ENCODE measurements at regions not wholly inside any gene's neighbourhood (a gene's known extent, or its start where the extent isn't known, plus 50 kb on each side); places are given as distances from the start of the nearest gene placed in this dataset.
A peak's percentile ranks its signal among the peaks of the same experiment; 100 is the strongest.
"Not testable (repeated sequence)": the region's sequence is repeated elsewhere in the genome, so short reads cannot be mapped to it uniquely, and the experiment has no call there.

DNA sequence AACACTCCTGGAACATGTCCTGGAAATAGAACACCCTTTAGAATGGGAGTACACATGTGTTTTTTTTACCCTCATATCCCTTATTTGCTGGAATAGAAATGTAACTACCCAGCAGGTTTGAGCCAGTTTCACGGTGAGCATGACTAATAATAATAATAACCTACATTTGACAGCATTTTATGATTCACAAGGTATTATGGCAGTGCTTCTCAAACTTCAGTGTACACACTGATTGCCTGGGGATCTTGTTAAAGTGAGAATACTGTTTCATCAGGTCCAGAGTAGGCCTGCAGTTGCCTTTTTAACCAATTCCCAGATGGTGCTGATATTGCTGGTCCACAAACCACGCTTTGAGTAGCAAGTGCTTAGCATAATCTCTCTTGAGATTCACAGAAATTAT is 63.9 kb downstream of the NFKBIZ start:
- no peak for DNase-seq (ENCODE audit: low read depth)

DNA sequence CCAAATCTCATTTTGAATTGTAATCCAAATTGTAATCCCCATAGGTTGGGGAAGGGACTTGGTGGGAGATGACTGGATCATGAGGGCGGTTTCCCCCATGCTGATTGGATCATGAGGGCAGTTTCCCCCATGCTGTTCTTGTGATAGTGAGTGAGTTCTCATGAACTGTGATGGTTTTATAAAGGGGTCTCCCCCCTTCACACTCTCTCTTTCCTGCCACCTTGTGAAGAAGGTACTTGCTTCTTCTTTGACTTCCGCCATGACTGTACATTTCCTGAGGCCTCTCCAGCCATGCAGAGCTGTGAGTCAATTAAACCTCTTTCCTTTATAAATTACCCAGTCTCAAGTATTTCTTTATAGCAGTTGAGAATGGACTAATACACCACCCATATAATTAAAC is 68.4 kb downstream of the NFKBIZ start:
- DNase-seq (ENCODE audit: low read depth), result not testable (repeated sequence)

DNA sequence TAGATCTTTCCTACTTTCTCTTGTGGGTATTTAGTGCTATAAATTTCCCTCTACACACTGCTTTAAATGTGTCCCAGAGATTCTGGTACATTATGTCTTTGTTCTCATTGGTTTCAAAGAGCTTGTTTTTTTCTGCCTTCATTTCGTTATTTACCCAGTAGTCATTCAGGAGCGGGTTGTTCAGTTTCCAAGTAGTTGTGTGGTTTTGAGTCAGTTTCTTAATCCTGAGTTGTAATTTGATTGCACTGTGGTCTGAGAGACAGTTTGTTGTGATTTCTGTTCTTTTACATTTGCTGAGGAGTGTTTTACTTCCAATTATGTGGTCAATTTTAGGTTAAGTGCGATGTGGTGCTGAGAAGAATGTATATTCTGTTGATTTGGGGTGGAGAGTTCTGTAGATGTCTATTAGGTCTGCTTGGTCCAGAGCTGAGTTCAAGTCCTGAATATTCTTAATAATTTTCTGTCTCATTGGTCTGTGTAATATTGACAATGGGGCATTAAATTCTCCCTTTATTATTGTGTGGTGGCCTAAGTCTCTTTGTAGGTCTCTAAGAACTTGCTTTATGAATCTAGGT is 72.9 kb downstream of the NFKBIZ start:
- DNase-seq (ENCODE audit: low read depth), result not testable (repeated sequence)

DNA sequence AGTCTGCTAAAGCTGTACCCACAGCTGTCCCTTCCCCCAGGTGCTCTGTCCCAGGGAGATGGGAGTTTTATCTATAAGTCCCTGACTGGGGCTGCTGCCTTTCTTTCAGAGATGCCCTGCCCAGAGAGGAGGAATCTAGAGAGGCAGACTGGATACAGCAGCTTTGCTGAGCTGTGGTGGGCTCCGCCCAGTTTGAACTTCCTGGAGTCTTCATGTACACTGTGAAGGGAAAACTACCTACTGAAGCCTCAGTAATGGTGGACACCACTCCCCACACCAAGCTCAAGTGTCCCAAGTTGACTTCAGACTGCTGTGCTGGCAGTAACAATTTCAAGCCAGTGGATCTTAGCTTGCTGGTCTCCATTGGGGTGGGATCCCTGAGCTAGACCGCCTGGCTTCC is 75.3 kb downstream of the NFKBIZ start:
- not testable (repeated sequence) for DNase-seq (ENCODE audit: low read depth)

DNA sequence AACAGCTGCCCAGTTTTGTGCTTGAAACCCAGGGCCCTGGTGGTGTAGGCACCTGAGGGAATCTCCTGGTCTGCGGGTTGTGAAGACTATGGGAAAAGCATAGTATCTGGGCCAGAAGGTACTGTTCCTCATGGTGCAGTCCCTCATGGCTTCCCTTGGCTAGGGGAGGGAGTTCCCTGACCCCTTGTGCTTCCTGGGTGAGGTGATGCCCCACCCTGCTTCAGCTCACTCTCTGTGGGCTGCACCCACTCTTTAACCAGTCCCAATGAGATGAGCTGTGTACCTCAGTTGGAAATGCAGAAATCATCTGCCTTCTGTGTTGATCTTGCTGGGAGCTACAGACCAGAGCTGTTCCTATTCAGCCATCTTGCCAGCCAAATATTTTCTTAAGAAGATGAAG is 75.8 kb downstream of the NFKBIZ start:
- not testable (repeated sequence) for DNase-seq (ENCODE audit: low read depth)

DNA sequence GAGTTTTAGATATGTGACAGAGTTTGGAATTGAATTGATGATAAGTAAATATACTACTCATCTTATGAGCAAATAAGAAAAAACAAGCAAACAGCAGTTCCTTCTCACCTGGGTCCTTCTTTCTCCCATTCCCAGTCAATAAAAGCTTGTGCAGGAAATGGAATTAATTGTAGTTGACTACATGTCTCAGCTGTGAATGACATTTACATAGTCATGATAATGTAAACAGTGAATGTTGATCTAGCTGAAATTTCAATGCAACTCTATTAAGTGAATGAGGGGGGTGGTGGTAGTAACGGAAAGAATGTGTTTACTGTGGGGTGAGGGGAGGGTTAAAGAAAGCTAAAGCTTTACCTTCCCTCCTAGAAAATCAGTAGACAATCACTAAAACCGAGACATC is 76.2 kb downstream of the NFKBIZ start:
- no peak for DNase-seq (ENCODE audit: low read depth)

DNA sequence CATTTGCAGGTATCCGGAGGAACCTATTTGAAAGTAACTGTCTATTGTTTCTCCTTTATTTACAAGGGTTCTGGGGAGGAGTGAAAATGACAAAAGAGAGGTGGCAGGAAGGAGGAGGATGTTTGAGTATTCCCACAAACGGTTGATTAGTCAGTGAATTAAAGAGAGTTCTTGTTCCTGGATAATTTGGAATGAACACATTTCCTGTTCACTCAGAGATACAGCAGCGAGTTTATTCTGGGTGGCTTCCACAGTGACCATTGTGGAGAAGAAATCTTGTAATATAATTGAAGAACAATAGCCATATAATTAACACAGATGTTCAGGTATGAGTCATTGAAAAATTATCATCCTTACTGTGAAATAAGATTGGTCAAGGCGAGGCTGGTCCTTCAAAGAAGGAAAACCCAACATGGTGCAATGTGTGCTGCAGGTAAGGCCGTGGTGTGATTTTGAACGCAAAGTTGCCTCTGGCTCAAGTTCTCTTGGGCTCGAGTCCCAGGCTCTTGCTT is 77.3 kb downstream of the NFKBIZ start:
- no peak for DNase-seq (ENCODE audit: low read depth)

DNA sequence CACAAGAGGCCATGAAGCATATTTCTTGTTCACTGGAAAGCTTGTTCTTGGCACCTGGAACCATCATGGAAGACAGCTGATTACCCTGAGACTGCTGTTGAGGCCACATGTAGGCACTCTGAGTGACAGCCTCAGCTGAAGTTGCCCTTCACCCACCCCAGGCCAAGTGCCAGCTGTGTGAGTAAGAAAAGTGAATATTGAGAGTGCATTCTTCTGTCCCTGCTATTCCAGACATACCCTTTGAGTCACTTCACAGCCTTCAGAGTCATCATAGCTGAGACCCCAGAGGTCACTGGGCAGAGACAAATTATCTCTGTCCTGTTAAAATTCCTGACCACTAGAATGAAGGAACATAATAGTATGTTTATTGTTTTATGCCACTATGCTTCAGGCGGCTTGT is 79.6 kb downstream of the NFKBIZ start:
- no peak for DNase-seq (ENCODE audit: low read depth)

DNA sequence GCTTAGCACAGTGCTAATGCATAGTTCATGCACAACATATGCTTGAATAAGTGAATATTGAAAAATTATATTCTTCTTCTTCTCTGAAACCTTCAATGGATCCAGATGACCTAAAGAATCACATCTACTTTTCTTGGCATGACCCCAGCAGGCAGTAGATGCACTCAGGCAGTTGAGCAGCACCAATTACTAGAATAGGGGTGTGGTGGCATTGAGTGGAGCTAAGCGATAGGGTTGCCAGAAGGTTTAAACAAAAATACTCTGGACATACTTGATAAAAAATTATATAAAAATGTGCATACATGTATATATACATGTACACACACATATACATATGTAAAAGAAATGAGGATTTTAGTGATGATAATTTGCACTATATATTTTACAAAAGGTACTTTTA is 81.8 kb downstream of the NFKBIZ start:
- DNase-seq (ENCODE audit: low read depth), result no peak

DNA sequence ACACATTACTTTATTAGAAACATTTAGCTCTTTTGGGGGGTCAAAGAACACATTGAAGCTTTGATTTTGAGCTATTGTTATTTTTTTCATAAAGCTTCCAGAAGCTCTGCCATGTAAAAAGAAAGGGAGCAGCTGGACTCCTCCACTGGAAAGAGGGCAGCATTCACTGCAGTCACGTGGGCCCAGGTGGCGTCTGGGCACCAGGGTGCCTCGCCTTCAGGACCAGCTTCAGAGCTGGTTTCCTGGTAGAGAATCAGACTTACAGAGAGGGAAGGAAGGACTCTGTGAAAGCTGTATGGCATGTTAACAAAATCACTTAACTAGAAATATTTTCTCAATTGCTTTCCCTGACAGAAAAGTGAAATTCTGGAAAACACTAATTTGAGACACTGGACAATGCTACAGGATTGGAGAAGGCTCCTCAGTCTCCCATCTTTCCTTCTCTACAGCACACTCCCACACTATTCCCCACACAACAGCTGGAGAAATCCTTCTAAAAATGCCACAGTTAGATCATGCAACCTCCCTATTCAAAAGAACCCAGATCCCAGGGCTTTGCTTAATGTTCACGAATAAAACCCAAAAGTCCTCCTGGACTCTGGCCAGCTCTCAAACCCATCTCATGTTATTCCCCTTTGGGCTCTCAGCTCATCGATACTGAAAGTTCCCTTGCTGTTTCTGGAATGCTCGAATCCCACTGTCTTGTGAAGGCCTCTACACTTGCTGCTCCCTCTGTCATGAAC is 83.2 kb downstream of the NFKBIZ start:
- DNase-seq (ENCODE audit: low read depth), result no peak

DNA sequence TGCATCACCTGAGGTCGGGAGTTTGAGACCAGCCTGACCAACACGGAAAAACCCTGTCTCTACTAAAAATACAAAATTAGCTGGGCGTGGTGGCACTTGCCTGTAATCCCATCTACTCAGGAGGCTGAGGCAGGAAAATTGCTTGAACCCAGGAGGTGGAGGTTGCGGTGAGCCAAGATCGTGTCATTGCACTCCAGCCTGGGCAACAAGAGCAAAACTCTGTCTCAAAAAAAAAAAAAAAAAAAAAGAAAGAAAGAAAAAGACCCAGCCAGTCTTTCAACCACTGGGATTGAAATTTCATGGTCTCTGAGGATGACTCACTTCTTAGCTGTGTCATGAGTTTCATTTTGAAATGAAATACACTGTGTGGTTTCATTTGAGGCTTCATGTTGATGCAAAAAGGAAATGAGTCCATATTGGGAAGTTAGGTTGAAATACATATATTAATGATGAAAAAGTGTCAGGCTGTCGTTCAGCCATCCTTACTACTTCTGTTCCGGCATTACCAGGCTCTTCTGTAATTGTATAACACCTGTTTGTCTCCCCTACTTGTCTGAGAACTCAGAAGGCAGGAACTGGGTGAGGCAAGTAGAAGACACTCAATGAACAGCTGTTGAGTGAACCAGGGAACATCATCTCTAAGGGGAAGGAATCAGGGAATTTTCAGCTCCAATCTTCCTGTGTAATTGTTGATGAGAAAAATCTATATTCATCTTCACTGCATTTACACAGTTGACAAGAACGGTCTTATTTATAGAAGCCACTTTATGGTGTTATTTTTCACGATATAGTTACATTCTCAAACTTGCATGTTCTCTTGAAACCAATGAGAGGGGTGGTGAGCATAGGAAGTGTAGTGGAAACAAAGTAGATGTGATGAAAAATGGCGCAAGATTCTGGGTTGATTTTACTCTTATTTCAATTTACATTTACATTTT is 87.4 kb downstream of the NFKBIZ start:
- peak; percentile 6 for DNase-seq (ENCODE audit: low read depth)

DNA sequence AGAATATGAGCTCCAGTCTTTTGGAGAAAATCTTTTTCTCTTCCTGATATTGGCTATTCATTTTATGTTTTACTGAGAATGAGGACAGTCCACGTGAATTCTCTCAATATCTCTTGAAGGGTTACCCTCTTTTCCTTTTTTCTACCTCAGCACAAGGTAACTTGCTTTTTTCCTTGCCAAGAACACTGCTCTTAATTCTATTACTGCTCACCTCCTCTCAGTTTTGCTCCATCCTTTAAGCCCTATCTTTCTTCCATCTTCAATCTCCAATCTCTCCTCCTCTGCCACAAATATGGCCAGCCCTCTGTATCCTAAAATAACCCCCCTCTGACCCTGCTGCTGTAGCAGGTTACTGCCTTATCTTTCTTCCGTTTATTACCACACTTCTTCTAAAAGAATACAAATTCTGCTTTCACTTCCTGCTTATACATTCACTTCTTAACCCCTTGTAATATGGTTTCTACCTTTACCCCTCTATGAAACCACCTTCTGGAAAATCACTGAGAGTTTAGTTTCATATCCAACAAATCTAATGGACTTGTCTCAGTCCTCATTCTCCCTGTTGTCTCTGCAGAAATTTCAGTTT is 89.0 kb downstream of the NFKBIZ start:
- no peak for DNase-seq (ENCODE audit: low read depth)

DNA sequence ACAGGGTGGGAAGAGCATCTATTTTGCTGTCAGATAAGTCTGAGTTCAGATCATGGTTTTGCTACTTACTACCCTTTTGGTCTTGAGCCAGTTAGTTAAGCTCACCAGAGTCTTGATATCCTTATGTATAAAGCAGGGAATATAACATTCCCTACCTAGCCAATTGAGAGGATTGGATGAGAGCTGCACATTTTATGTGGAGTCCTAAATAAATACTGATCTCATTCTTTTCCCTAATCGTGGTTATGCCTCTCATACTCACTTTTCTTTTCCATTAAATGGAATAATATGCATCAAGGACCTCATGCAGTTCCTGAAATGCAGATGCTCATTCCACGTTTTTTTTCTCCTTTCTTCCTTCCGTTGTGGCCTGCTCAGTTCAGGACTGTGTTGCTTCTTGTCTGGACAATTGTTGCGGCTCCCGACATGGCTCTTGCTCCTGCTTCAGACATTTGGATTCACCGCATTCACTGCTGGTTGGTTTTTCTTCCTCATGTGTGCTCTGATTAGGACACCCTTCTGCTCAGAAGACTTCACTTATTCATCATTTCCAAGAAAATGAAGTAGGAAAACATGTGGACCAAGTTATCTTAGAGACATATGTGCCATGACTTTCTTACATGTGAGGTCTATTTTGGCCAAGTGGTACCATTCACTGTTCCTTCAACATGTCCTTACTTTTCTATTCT is 90.2 kb downstream of the NFKBIZ start:
- no peak for DNase-seq (ENCODE audit: low read depth)

DNA sequence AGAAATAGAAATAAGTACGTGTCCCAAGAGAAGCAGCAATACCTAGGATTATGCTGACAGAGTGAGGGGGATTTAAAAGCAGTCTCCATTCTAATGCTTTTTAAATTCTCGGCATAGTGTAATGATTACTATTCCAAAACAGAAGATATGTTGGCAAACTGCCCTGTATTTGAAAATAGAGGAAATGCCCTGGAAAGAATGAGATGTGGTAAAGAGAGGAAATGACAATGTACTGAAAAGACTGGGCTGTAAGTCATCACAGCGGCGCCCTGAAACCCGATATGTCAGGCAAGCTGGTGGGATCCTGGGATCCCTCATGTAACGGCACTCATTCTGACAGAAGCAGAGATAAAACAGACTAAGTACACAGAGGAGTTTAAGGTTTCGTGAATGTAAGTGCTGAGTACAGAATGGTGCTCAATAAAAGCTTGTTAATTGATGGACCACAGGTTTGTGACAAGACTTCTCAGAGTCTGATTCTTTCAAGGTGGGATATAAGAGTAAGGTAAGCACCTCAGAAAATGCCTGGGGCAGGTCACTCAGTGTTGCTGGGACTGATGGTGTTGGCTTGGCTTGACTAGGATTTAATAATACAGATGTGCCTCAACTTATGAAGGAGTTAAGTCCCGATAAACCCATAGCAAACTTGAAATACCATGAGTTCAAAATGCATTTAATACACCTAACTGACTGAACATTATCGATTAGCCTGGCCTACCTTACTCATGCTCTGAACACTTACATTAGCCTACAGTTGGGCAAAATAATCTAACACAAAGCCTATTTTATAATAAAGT is 91.4 kb downstream of the NFKBIZ start:
- no peak for DNase-seq (ENCODE audit: low read depth)

DNA sequence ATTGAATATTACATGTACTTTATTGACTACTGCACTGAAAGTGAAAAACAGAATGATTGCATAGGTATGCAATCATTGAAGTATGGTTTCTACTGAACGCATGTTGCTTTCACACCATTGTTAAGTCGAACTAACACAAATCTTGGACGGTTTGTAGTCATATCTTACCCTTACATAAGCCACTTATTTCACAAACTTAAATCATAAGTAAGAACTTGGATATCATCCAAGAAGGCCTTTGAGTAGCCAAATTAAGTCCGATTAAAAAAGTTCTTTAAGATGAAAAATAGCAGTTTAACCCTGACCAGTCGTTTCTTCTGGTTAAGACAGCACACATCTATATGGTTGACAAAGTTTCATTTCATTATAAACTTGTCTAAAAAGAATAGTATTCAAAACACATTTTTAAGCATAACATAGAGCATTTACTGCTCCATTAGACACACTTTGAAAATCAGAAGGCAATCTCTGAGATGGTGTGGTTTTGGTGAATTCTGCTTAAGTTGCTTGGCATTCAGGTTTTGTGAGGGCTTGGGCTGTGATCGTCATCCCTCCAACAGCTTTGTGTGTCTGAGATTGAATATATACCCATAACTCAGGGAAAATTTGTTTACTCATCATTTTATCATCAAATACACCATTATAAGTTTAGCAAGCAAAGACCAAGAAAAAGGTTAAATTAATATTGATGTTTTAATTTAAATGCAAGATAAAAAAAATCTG is 92.2 kb downstream of the NFKBIZ start:
- DNase-seq (ENCODE audit: low read depth), result no peak

DNA sequence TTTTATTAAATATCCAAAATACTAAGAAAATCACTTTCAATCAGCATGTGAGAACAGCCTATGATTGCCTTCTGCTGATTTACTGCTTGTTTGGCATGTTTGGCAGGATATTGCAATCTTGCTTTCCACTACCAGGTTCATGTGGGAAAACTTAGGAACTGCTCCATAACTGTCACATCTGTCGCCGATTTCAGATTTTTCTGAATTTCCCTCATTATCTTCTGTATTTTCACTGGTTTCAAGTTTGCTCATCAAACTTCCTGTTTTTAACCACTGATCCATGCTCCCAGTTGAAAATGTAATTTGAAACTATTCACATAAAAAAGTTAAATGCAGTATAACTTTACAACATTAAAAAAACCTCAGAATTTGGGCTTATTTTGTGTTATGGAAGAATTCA is 93.0 kb downstream of the NFKBIZ start:
- no peak for DNase-seq (ENCODE audit: low read depth)

DNA sequence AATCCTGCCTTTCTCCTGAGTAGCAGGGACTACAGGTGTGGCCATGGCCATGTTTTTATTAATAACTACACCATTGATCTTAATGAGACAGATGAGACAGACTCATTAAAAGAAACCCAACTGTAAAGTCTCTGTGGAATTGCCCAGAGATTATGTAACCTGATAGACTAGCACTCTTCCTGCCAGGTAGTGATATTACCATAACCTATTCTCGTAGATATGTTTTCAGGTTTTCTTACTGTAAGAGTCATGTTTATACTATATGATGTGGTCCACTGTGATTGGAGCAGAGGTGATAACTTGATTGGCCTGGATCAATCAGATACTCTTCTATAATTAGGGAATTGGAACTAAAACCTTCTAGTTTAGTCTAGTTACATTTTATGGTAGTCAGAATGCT is 93.7 kb downstream of the NFKBIZ start:
- no peak for DNase-seq (ENCODE audit: low read depth)

DNA sequence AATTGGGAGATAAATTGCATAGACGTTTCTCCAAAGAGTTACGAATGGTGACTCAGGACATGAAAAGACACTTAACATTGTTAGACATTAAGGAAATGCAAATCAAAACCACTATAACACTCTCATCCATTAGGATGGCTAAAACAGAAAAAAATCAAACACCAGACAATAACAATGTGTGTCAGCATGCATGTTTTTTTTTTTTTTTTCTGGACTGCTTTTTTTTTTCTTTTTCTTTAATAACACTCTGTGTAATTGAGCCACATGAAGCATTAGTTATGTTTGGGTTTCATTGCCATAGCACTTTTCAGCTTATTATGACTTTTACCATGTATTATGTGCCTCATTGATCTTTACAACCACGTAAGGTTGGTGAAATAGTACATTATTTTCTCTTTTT is 95.0 kb downstream of the NFKBIZ start:
- no peak for DNase-seq (ENCODE audit: low read depth)

DNA sequence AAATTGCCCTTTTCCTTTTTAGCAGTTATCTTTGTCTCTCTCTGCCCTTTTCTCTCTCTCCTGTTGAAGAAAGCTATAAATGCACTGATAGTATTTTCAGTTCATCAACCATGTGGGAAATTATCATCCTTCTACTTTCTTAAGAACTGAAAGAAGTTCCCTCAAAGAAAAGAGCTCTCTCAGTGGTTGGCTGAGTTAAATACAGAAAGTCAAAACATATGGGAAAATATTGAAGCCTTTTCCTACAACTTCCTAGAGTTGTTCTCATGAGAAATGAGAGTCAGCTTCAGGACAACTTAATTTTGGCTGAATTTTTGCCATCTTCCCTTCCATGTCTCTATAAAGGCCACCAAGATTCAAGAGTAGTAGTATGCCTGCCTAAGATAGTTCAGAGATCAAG is 96.7 kb downstream of the NFKBIZ start:
- DNase-seq (ENCODE audit: low read depth), result no peak

DNA sequence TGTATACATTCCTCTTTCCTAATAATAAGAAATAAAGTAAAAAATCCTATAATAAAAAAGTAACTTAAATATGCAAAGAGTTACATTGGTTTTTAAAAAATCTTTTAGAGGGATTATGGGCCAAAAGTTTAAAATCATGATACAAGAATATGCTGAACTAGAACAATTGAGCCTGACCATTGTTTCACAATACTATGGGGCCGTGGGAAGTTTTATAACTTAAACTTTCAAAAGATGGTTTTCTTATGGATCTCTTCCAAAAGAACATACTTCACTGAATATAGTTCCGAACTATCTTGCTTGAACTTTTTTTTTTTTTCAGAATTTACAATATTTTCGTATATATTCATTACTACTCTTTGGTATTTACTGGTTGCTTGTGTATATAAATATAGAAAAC is 97.6 kb downstream of the NFKBIZ start:
- DNase-seq (ENCODE audit: low read depth), result no peak

Measured in stimulated activated CD8-positive, alpha-beta memory T cell treated with anti-CD3 and anti-CD28 coated beads, Interleukin-12 subunit alpha, Interleukin-12 subunit beta, amount 100 ng/mL, for 4 hours (primary cell).